Activated CD8-positive, alpha-beta memory T cell treated with anti-CD3 and anti-CD28 coated beads for 48 hours (primary cell): ENCODE measurements at regions not wholly inside any gene's neighbourhood (a gene's known extent, or its start where the extent isn't known, plus 50 kb on each side); places are given as distances from the start of the nearest gene placed in this dataset.
"Not testable (repeated sequence)": the region's sequence is repeated elsewhere in the genome, so short reads cannot be mapped to it uniquely, and the experiment has no call there.

Source experiments
- DNase-seq, 3 experiments: peaks; one replicate each; pipeline ENCODE4 v3.0.0-alpha.2; 2020; ENCODE audit warnings: low read depth in 2 of 3, low spot score in 2 of 3

DNA sequence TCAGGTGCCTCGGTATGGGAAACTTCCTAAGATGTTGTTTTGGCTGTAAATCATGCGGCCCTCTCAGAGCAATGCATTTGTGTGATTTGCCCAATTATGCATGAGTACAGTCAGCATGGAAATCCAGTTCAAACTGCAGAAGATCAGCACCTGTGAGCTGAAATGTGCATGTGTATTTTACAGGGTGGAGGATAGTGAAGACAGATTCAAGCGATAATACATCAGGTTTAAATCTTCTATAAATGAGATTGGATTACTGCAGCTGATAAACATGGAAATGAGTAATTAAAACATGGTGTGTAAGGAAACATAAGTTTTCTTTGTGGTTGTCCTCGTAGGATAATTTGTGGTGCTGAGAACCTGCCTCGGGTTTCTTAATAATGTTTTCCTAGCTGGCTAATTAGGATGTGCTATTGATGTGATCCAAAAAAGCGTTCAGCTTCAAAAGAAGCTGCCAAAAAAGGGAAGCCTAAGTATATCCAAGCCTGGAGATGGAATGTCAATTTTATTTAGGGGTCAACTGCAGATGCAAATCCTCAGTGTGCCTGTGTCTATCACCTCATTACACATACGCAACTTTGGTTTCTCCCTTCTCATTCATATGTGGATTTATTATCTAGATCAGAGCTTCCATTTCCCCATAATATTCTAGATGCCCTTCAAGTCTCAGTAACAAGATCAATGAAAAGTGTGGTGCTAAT, 117.1 kb upstream of the CCDC28A start:
- DNase-seq, result no peak

DNA sequence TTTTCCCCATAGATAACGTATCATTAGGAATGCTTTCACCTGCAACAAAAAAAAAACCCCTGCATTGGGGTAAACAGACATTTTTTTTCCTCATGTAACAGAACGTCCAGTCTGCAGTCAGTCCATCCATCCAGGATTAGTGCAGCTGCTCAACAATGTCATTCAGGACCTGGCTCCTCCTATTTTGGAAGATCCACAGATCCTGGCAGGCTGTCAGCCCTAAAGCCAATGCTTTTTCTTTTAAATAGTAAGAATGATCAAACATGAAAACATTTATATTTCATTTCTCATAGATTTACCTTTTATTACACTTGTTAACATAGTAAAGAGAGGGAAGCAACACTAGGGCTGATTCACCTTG, 116.5 kb upstream of the CCDC28A start:
- DNase-seq, result no peak

GRCh38 chr6:138659998-138660397, 113.6 kb upstream of the CCDC28A start:
- no peak for DNase-seq

DNA sequence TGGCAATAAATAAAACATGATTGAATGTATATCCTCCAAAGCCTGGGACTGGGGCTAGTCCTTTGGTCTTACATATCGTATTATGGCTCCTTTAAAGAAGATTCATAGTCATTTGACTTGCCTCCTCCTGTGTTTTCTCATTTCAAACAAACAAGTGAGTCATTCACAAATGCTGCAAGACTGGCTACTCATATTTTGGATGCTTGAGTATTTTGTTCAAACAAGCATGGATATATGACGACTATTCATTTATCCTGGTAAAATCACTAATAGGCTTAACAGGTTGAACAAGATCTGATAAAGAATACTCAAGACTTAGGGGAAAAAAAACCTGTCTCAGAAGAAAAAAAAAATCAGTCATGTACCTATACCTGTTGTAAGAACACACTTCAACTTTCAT, 111.1 kb upstream of the CCDC28A start:
- DNase-seq, result no peak

- no peak for DNase-seq
Measured at GRCh38 chr6:138663892-138664291, 109.7 kb upstream of the CCDC28A start.

- DNase-seq, result no peak
Measured at GRCh38 chr6:138664745-138665144, 108.8 kb upstream of the CCDC28A start.

DNA sequence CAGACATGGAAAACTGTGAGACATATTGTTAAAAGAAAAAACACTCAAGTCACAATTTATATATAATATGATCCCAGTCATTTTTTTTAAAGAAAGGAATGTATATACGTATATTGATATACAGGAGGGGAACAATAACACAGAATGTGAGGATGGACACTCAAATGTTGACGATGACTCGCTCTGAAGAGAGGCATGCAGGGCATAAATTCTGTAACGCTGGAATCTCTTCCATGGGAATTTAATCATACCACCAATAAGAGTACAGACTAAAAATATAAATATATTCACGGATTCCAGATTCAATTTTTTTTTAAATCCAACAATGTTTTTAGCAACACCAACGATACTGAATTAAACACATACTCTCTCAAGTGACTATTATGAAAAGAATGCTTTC, 106.9 kb upstream of the CCDC28A start:
- no peak for DNase-seq

- no peak for DNase-seq
Measured at GRCh38 chr6:138667408-138667807, 106.2 kb upstream of the CCDC28A start.

- no peak for DNase-seq
Measured at GRCh38 chr6:138671351-138671750, 102.2 kb upstream of the CCDC28A start.

DNA sequence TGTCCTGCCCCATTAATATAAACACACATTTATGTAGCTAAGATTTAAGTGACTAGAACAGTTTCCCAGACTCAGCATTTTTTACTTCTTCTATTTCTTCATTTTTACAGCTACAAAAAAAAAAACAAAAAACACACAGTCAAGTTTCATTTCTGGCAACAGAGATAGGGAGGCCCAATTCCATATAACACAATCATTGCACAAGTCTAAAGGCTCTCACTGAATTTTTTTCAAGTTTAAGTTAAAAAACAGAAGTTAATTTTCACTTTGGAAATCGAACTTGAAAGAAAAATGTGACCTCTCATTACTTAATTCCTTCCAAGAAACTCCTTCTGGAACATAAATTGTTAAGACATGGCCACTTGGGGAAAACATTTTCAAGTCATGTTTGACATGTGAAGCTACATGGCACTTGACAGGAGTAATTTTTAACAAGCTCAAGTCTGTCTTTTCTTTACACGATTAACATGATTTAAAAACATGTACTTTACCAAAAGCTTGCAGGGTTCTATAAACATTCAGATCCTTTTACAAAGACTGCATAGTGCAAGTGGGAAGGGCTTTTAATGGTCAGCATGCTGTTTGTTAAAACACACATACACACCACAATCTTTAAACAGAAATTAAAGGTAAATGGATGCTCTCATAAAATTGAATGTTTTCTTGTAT, 100.1 kb upstream of the CCDC28A start:
- DNase-seq, result no peak

DNA sequence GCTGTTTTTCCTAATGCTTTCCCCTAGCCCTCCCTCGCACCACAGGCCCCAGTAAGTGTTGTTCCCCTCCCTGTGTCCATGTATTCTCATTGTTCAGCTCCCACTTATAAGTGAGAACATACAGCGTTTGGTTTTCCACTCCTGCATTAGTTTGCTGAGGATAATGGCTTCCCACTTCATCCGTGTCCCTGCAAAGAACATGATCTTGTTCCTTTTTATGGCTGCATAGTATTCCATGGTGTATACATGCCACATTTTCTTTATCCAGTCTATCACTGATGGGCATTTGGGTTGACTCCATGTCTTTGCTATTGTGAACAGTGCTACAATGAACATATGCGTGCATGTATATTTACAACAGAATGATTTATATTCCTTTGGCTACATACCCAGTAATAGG, 99.1 kb upstream of the CCDC28A start:
- not testable (repeated sequence) for DNase-seq

DNA sequence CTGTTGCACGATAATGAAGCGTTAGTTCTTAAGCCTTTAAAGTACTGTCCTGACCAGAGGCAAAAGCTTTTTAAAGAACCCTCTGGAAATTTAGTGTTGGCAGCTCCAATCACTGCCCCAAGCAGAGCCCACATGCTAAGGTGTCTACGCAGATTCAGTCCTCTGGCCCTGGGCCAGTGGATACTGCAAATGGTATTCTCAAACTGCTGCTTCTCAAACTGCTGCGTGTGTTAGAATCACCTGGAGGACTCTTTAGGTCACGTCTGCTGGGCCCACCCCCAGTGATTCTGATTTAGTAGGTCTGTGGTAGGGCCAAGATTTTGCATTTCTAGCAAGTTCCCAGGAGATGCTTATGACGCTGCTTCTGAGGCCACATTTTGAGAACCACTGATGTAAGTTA, 96.0 kb upstream of the CCDC28A start:
- DNase-seq, result no peak

GRCh38 chr6:138678168-138678567, 95.4 kb upstream of the CCDC28A start:
- DNase-seq, result no peak

DNA sequence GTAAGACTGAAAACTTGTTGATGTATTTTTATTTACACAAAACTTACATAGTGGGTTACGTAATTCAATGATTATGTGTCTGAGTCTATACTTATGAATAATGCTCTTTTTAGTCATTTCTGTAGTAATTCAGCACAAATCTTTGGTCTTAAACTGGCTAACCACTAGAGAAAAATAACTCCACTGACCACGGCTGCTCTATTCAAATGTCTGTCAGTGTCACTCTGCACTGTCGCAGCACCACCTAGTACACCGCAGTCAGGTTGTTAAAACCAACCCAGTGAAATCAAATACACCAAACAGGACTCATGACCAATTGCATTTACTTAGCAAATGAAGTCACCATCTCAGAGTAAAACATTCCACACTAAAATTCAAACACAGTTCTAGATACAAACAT, 93.5 kb upstream of the CCDC28A start:
- no peak for DNase-seq

DNA sequence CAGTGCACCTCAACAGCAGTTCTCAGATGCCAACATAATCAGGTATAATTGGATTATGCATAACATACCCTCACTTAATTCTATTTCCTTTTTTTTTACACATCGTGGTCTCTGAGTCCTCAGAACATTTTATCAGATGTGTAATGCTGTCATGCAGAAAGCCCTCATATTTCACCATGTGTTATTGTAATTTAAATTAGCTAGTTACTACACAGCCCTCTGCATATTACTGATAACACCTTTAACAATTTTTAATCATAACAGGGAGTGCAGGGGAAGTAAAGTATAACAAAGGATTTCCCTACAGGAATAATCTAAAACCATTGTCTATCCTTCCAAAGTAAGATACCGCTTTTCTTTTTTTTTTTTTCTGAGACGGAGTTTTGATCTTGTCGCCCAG, 91.9 kb upstream of the CCDC28A start:
- DNase-seq, result no peak

- DNase-seq, result no peak
Measured at GRCh38 chr6:138682704-138683527, 90.7 kb upstream of the CCDC28A start.

DNA sequence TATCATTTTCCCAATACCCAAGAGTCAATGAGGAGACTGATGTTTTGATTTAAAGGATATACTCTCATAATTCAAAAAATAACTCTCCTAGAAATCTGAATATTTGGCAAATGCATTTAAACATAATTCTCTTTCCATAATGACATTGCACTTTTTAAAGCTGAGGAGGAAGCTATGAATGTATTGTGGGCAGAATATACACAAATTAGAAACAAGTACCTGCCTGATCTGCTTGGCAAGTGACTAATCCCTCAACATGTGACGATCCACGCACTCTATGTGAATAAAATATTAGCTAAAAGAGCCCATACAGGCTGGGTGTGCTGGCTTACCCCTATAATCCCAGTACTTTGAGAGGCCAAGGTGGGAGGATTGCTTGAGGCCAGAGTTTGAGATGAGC, 88.3 kb upstream of the CCDC28A start:
- DNase-seq, result no peak

DNA sequence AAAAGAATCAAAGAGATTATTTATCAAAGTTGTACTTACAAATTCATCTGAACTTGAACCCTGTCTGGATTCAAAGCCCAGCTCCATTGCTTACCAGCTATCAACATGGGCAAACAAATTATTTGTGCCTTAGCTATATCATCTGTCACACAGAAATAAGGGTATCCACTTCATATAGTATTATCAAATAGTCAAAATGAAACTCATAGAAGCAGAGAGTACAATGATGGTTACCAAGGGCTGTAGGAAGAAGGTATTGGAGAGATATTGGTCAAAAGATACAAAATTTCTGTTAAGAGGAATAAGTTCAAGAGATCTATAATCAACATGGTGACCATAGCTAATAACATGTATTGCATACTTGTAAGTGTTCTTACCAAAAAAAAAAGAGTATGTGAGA, 87.8 kb upstream of the CCDC28A start:
- DNase-seq, result no peak

DNA sequence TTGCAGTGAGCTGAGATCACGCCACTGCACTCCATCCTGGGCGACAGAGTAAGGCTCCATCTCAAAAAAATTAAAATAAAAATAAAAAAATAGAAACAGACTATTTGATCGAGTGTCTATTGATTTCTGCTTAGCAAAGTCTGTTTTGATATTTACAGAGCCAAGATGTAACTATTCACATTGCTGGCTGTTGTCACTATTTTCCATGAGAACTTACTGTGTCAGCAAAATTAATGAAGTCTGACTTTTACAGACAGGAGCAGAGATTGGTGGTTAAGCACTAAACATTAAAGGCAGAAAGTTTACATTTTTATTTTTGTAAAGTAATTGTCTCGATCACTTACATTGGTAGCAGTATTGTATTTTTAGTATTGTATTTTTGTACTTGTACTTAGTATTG, 85.0 kb upstream of the CCDC28A start:
- no peak for DNase-seq

DNA sequence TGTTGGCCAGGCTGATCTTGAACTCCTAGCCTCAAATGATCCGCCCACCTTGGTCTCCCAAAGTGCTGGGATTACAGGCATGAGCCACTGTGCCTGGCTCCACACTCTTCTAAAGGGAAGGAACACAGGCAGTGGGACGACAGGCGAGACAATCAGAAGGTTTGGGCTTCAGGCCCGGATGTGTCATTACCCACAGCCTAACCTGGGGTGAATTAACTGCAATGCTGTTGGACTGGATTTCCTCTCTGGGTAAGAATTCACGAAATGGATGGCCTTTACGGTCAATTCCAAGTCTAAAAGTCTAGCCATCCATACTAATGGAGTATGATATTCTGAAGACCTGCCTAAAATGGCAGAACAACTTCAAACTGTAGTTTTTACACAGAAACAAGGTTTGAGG, 83.7 kb upstream of the CCDC28A start:
- DNase-seq, result no peak

GRCh38 chr6:138690975-138691594, 82.5 kb upstream of the CCDC28A start:
- DNase-seq, result no peak

GRCh38 chr6:138691595-138692057, 81.9 kb upstream of the CCDC28A start:
- no peak for DNase-seq
